Lung (tissue), 11 donors: ENCODE measurements at regions not wholly inside any gene's neighbourhood (a gene's known extent, or its start where the extent isn't known, plus 50 kb on each side); places are given as distances from the start of the nearest gene placed in this dataset.
A peak's percentile ranks its signal among the peaks of the same experiment; 100 is the strongest.

ENCODE experiments used
- ATAC-seq: fragments of 200-7000 bp; cut with Tn5 transposase; one replicate; pipeline ENCODE4 v1.9.1; 2020; ENCODE audit warnings: moderate number of reproducible peaks; ENCODE audit not compliant: insufficient read depth, low FRiP score
- DNase-seq, 3 donors: peaks; one replicate each; pipeline ENCODE4 v3.0.0-alpha.2; 2013 to 2017
- H3K27ac ChIP-seq, 2 donors: one replicate each; pipeline ENCODE4 v1.5.1; 2013; ENCODE audit warnings: mild to moderate bottlenecking in 2 of 2, moderate library complexity in 2 of 2, control low read depth in 1 of 2, inconsistent platforms in 1 of 2, low read depth in 1 of 2, low read length in 1 of 2
- H3K27me3 ChIP-seq, 3 donors: one replicate each; pipeline ENCODE4 v1.5.1; 2013; ENCODE audit warnings: low read length in 2 of 3; ENCODE audit not compliant: control insufficient read depth in 3 of 3, insufficient read depth in 3 of 3
- H3K36me3 ChIP-seq, 4 donors: one replicate each; pipeline ENCODE4 v1.5.1; 2013; ENCODE audit warnings: low read length in 4 of 4, mild to moderate bottlenecking in 1 of 4, moderate library complexity in 1 of 4; ENCODE audit not compliant: control insufficient read depth in 4 of 4, insufficient read depth in 4 of 4
- H3K4me1 ChIP-seq, 5 donors: one replicate each; pipeline ENCODE4 v1.5.1; 2013; ENCODE audit warnings: low read length in 5 of 5, mild to moderate bottlenecking in 2 of 5, moderate library complexity in 1 of 5; ENCODE audit not compliant: control insufficient read depth in 5 of 5, insufficient read depth in 5 of 5
- H3K4me3 ChIP-seq: one replicate; pipeline ENCODE4 v1.5.1; 2013; ENCODE audit warnings: mild to moderate bottlenecking, control low read depth, moderate library complexity
- H3K9ac ChIP-seq, 2 donors: one replicate each; pipeline ENCODE4 v1.5.1; 2013; ENCODE audit warnings: low read length in 2 of 2, control low read depth in 1 of 2; ENCODE audit not compliant: insufficient read depth in 1 of 2
- H3K9me3 ChIP-seq, 4 donors: one replicate each; pipeline ENCODE4 v1.5.1; 2013; ENCODE audit warnings: low read length in 3 of 4, mild to moderate bottlenecking in 1 of 4, moderate library complexity in 1 of 4; ENCODE audit not compliant: control insufficient read depth in 4 of 4, insufficient read depth in 3 of 4
- WGBS, 2 donors: extraction: QIAGEN DNeasy Blood & Tissue Kit; methylation state at CpG; one replicate each; pipeline ENCODE4 v1.1.7; 2013; 5-methylcytosine and 5-hydroxymethylcytosine counted together
- TF ChIP-seq, protein P1 (sequence below): IDR thresholded peaks from 2 replicates; pipeline ENCODE4 v1.5.1; 2012; ENCODE audit warnings: mild to moderate bottlenecking; ENCODE audit errors: control extremely low read depth, extremely low read depth
- donor health status: control.
- donor health status: control.
- donor health status: Bipolar disorder and iron deficiency.
- donor health status: healthy.
- donor health status: DM: yes; HTN: yes; CAD: no.

- Histone ChIP-seq H3K9ac (no peak overlapping the region), H3K27me3 (peaks cover 0 to 12% (median 0%) of the 10 kb centered on the region in 3 donors), H3K4me1 (no peaks in the 10 kb centered on the region), H3K27ac (no peak overlapping the region), H3K9me3 (no peaks in the 10 kb centered on the region), H3K4me3 (no peak overlapping the region), H3K36me3 (no peaks in the 10 kb centered on the region)
- DNase-seq (no peak), ATAC-seq (no peak)
- TF ChIP-seq, protein P1, sequence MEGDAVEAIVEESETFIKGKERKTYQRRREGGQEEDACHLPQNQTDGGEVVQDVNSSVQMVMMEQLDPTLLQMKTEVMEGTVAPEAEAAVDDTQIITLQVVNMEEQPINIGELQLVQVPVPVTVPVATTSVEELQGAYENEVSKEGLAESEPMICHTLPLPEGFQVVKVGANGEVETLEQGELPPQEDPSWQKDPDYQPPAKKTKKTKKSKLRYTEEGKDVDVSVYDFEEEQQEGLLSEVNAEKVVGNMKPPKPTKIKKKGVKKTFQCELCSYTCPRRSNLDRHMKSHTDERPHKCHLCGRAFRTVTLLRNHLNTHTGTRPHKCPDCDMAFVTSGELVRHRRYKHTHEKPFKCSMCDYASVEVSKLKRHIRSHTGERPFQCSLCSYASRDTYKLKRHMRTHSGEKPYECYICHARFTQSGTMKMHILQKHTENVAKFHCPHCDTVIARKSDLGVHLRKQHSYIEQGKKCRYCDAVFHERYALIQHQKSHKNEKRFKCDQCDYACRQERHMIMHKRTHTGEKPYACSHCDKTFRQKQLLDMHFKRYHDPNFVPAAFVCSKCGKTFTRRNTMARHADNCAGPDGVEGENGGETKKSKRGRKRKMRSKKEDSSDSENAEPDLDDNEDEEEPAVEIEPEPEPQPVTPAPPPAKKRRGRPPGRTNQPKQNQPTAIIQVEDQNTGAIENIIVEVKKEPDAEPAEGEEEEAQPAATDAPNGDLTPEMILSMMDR = no peak
- WGBS, 2 donors = 94 to 95% methylated on average over 6 of the region's 6 CpGs
Measured at GRCh38 chr7:25521236-25521635, 292.9 kb upstream of the NPVF start.

- Histone ChIP-seq H3K9me3 (no peaks in the 10 kb centered on the region), H3K4me3 (no peak overlapping the region), H3K36me3 (no peaks in the 10 kb centered on the region), H3K4me1 (peaks cover 0 to 3% (median 0%) of the 10 kb centered on the region in 5 donors), H3K27ac (no peak overlapping the region), H3K27me3 (peaks cover 0 to 12% (median 0%) of the 10 kb centered on the region in 3 donors), H3K9ac (no peak overlapping the region)
- ATAC-seq (no peak), DNase-seq (no peak)
- TF ChIP-seq, protein P1 = no peak
Measured at GRCh38 chr7:25522727-25523126, 294.4 kb upstream of the NPVF start.

GRCh38 chr7:25527665-25528170 is 299.4 kb upstream of the NPVF start:
- ATAC-seq = peak; percentile 24

More at GRCh38 chr7:25527665-25528170, 299.4 kb upstream of the NPVF start:
- no peaks in the 10 kb centered on the region for H3K9me3 ChIP-seq
- no peak overlapping the region for H3K27ac ChIP-seq
- TF ChIP-seq, protein P1 = no peak
- H3K4me3 ChIP-seq = no peak overlapping the region
- no peak overlapping the region for H3K9ac ChIP-seq
- DNase-seq = peak in 2 of 3 donors; percentile 35 to 76
- H3K4me1 ChIP-seq = peaks cover 0 to 8% (median 2%) of the 10 kb centered on the region in 5 donors
- WGBS, 2 donors = 55 to 82% methylated on average over 7 of the region's 7 CpGs
- H3K36me3 ChIP-seq = no peaks in the 10 kb centered on the region
- peaks cover 0 to 9% (median 0%) of the 10 kb centered on the region in 3 donors for H3K27me3 ChIP-seq
